ENCODE measurements at regions not wholly inside any gene's neighbourhood (a gene's known extent, or its start where the extent isn't known, plus 50 kb on each side); places are given as distances from the start of the nearest gene placed in this dataset.

GRCh38 chr18:42174909-42175308 lies 219.9 kb downstream of the PIK3C3 start:
- Histone ChIP-seq H4K20me1 (replicated peaks; ENCODE audit: control insufficient read depth, insufficient read depth, low read length) (no peaks in the 10 kb centered on the region), H3K79me2 (ENCODE audit: control insufficient read depth, insufficient read depth, low read length) (no peaks in the 10 kb centered on the region), H3K4me1 (replicated peaks in 1 of 2; ENCODE audit: control insufficient read depth in 2 of 2, insufficient read depth in 2 of 2, low read length in 2 of 2) (no peaks in the 10 kb centered on the region), H3K4me3 (no peak overlapping the region), H3K9me3 (replicated peaks; ENCODE audit: control insufficient read depth, insufficient read depth, low read depth, low read length) (no peaks in the 10 kb centered on the region), H3K36me3 (ENCODE audit: control insufficient read depth, insufficient read depth, low read length) (no peaks in the 10 kb centered on the region), H3K9me1 (ENCODE audit: control insufficient read depth, insufficient read depth, low read length) (no peaks in the 10 kb centered on the region), H3K27me3 (ENCODE audit: control insufficient read depth in 2 of 2, insufficient read depth in 2 of 2, low read length in 2 of 2) (no peaks in the 10 kb centered on the region), H3K9ac (ENCODE audit: insufficient read depth in 1 of 2, low read depth in 2 of 2, low read length in 2 of 2) (no peak overlapping the region), H3K4me2 (ENCODE audit: insufficient read depth, low read length) (no peak overlapping the region), H2AFZ (ENCODE audit: low read depth, low read length) (no peak overlapping the region), H3K27ac (ENCODE audit: extremely low read depth, low read depth, low read length) (no peak overlapping the region)
- in situ Hi-C loops (cut with MboI) = no loop called here
- DNase-seq (ENCODE audit: extremely low read depth in 1 of 4, low spot score in 3 of 4) (no peak), FAIRE-seq (no peak), ATAC-seq (no peak)
- 0% methylated on average over 1 of the region's 1 CpG for WGBS (ENCODE audit: insufficient coverage, low coverage, missing lambda C conversion rate)
- ChIA-PET POLR2A (no interaction called here), CTCF (ENCODE audit: low intra/inter-chr PET ratio) (no interaction called here)
- intact Hi-C loops (cut with micrococcal nuclease) = no loop called here
- TF ChIP-seq, protein P1, sequence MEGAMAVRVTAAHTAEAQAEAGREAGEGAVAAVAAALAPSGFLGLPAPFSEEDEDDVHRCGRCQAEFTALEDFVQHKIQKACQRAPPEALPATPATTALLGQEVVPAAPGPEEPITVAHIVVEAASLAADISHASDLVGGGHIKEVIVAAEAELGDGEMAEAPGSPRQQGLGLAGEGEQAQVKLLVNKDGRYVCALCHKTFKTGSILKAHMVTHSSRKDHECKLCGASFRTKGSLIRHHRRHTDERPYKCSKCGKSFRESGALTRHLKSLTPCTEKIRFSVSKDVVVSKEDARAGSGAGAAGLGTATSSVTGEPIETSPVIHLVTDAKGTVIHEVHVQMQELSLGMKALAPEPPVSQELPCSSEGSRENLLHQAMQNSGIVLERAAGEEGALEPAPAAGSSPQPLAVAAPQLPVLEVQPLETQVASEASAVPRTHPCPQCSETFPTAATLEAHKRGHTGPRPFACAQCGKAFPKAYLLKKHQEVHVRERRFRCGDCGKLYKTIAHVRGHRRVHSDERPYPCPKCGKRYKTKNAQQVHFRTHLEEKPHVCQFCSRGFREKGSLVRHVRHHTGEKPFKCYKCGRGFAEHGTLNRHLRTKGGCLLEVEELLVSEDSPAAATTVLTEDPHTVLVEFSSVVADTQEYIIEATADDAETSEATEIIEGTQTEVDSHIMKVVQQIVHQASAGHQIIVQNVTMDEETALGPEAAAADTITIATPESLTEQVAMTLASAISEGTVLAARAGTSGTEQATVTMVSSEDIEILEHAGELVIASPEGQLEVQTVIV (CRISPR knock-in tag; IDR thresholded peaks at IDR 0.05; ENCODE audit: borderline replicate concordance) = no peak
- TF ChIP-seq REST (IDR thresholded peaks at IDR 0.05; ENCODE audit: borderline replicate concordance) (peak; percentile 39), REST (CRISPR knock-in tag; IDR thresholded peaks at IDR 0.05; ENCODE audit: low read depth) (peak; percentile 75; the same call in 1 of the 2 replicates)
- BruUV-seq (replicated peaks) = no TSS peak
